Smooth muscle cell (in vitro differentiated cells): ENCODE measurements at regions not wholly inside any gene's neighbourhood (a gene's known extent, or its start where the extent isn't known, plus 50 kb on each side); places are given as distances from the start of the nearest gene placed in this dataset.

Source experiments
- DNase-seq: peaks from one replicate; lab custom pipeline; 2025; ENCODE audit not compliant: unreplicated experiment; lab: John Stamatoyannopoulos, UW
- H2AFZ ChIP-seq: fragments of 200-600 bp; sonication (generic); 2 replicates; pipeline ENCODE4 v1.6.0; 2016; ENCODE audit warnings: antibody characterized with exemption, low read depth, mild to moderate bottlenecking
- H3F3A ChIP-seq: fragments of 200-600 bp; sonication (generic); 2 replicates; pipeline ENCODE4 v1.6.0; 2017; ENCODE audit warnings: antibody characterized with exemption, low read depth
- H3K27ac ChIP-seq: fragments of 200-600 bp; sonication (generic); 2 replicates; pipeline ENCODE4 v1.5.1; 2016; ENCODE audit warnings: low read depth, mild to moderate bottlenecking
- H3K27me3 ChIP-seq: fragments of 200-600 bp; sonication (generic); 2 replicates; pipeline ENCODE4 v1.6.1; 2016; ENCODE audit warnings: low read depth, mild to moderate bottlenecking
- H3K36me3 ChIP-seq: fragments of 200-600 bp; sonication (generic); 2 replicates; pipeline ENCODE4 v1.5.1; 2016; ENCODE audit warnings: low read depth
- H3K4me1 ChIP-seq: fragments of 200-600 bp; sonication (generic); 2 replicates; pipeline ENCODE4 v1.5.1; 2016; ENCODE audit warnings: low read depth
- H3K4me2 ChIP-seq: fragments of 200-600 bp; sonication (generic); 2 replicates; pipeline ENCODE4 v1.6.0; 2016; ENCODE audit warnings: mild to moderate bottlenecking
- H3K4me3 ChIP-seq: fragments of 200-600 bp; sonication (generic); 2 replicates; pipeline ENCODE4 v1.5.1; 2016; ENCODE audit warnings: mild to moderate bottlenecking
- H3K79me2 ChIP-seq: fragments of 200-600 bp; sonication (generic); 2 replicates; pipeline ENCODE4 v1.6.0; 2016; ENCODE audit warnings: low read depth, mild to moderate bottlenecking
- H3K9ac ChIP-seq: fragments of 200-600 bp; sonication (generic); 2 replicates; pipeline ENCODE4 v1.6.0; 2016; ENCODE audit warnings: low read depth
- H3K9me3 ChIP-seq: fragments of 200-600 bp; sonication (generic); replicated peaks from 2 replicates; pipeline ENCODE4 v1.5.1; 2016; ENCODE audit warnings: low read depth
- H4K20me1 ChIP-seq: fragments of 200-600 bp; sonication (generic); 2 replicates; pipeline ENCODE4 v1.6.0; 2016; ENCODE audit warnings: low read depth
- WGBS: methylation state at CpG from one replicate; pipeline ENCODE4 v1.1.7; 2016; ENCODE audit warnings: low lambda C conversion rate; 5-methylcytosine and 5-hydroxymethylcytosine counted together
- TF ChIP-seq, protein P1 (sequence below): fragments of 200-600 bp; sonication (generic); IDR thresholded peaks from 2 replicates; pipeline ENCODE4 v1.5.1; 2017; ENCODE audit warnings: borderline replicate concordance, mild to moderate bottlenecking, antibody characterized with exemption; ENCODE audit not compliant: insufficient read depth, poor library complexity, severe bottlenecking

DNA sequence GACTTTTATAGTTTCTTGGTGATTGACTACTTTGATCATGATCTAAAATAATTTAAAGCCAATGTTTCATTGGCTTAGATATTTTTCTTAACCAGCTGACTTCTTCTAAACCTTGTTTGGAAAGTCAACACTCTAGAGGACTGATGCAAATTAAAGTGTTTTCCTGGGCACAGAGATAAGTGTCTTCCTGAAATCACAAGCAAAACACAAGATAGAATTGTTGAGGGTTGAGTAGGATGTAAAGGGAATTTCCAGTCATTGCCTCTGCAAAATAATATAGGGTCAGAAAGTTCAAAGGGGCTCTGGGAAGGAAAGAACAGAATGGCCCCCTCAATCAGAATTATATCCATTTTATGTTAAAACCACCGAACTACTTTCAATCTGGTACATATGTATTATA, 156.3 kb upstream of the LRIG3 start:
- Histone ChIP-seq H3F3A (peaks cover 4% of the 10 kb centered on the region), H3K79me2 (no peaks in the 10 kb centered on the region), H4K20me1 (no peaks in the 10 kb centered on the region), H2AFZ (no peak overlapping the region), H3K36me3 (no peaks in the 10 kb centered on the region), H3K4me3 (no peak overlapping the region), H3K4me2 (no peak overlapping the region), H3K9ac (no peak overlapping the region), H3K27me3 (no peaks in the 10 kb centered on the region), H3K27ac (no peak overlapping the region), H3K9me3 (no peaks in the 10 kb centered on the region), H3K4me1 (no peaks in the 10 kb centered on the region)
- WGBS: 92% methylated on average over 1 of the region's 1 CpG
- TF ChIP-seq, protein P1, sequence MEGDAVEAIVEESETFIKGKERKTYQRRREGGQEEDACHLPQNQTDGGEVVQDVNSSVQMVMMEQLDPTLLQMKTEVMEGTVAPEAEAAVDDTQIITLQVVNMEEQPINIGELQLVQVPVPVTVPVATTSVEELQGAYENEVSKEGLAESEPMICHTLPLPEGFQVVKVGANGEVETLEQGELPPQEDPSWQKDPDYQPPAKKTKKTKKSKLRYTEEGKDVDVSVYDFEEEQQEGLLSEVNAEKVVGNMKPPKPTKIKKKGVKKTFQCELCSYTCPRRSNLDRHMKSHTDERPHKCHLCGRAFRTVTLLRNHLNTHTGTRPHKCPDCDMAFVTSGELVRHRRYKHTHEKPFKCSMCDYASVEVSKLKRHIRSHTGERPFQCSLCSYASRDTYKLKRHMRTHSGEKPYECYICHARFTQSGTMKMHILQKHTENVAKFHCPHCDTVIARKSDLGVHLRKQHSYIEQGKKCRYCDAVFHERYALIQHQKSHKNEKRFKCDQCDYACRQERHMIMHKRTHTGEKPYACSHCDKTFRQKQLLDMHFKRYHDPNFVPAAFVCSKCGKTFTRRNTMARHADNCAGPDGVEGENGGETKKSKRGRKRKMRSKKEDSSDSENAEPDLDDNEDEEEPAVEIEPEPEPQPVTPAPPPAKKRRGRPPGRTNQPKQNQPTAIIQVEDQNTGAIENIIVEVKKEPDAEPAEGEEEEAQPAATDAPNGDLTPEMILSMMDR: no peak
- no peak for DNase-seq

DNA sequence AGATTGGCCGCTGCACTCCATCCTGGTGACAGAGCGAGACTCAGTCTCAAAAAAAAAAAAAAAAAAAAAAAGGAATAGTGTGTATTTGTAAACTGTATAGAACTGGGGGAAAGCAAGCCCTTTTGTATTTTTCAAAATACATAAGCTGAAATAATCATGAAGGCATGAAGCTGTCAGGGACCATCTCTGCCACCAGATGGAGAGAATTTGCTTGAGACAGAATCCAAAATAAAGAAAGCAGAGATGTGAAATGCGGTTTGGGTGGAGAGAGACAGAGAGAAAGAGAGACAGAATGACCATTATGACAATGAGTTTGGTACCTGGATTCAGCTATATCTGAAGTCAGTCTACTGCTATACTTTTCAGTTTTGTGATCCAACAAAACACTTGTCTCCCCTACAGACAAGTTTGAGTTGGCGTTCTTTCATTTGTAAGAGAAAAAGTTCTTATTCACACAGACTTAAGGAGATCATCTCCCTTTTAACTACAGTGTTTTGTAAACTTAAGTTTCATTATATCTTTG, 155.7 kb upstream of the LRIG3 start:
- Histone ChIP-seq H3K4me3 (no peak overlapping the region), H3K4me1 (peaks cover 2% of the 10 kb centered on the region), H3K36me3 (no peaks in the 10 kb centered on the region), H3K27me3 (no peaks in the 10 kb centered on the region), H3K4me2 (no peak overlapping the region), H3K9ac (no peak overlapping the region), H3K27ac (no peak overlapping the region), H3K79me2 (no peaks in the 10 kb centered on the region), H3F3A (peaks cover 4% of the 10 kb centered on the region), H2AFZ (no peak overlapping the region), H3K9me3 (no peaks in the 10 kb centered on the region), H4K20me1 (no peaks in the 10 kb centered on the region)
- WGBS: over 99% methylated on average over 4 of the region's 4 CpGs
- TF ChIP-seq, protein P1: no peak
- DNase-seq: no peak

DNA sequence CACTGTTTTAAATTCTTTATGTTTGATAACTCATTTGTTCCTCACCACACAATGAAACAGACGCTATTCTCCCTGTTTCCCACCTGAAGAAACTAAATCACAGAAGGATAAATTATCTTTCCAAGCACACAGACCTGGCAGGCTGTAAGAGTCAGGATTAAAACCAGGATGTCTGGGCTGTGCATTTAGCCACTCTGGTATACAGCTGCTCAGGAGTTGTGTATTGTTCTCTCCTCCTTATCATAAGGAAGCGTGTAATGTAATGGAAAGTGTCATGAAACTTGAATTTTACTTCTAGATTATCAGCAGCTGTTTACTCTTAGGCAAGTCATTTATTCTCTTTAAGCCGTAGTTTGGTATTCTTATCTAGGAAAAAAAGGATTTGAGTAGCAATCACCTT, 154.8 kb upstream of the LRIG3 start:
- Histone ChIP-seq H3K9ac (no peak overlapping the region), H2AFZ (no peak overlapping the region), H3K27me3 (no peaks in the 10 kb centered on the region), H3K79me2 (no peaks in the 10 kb centered on the region), H3F3A (peaks cover 4% of the 10 kb centered on the region), H3K27ac (no peak overlapping the region), H3K4me1 (peaks cover 11% of the 10 kb centered on the region), H3K9me3 (no peaks in the 10 kb centered on the region), H3K36me3 (no peaks in the 10 kb centered on the region), H3K4me2 (no peak overlapping the region), H4K20me1 (no peaks in the 10 kb centered on the region), H3K4me3 (no peak overlapping the region)
- DNase-seq: no peak
- WGBS: 72% methylated on average over 3 of the region's 3 CpGs
- TF ChIP-seq, protein P1: no peak

DNA sequence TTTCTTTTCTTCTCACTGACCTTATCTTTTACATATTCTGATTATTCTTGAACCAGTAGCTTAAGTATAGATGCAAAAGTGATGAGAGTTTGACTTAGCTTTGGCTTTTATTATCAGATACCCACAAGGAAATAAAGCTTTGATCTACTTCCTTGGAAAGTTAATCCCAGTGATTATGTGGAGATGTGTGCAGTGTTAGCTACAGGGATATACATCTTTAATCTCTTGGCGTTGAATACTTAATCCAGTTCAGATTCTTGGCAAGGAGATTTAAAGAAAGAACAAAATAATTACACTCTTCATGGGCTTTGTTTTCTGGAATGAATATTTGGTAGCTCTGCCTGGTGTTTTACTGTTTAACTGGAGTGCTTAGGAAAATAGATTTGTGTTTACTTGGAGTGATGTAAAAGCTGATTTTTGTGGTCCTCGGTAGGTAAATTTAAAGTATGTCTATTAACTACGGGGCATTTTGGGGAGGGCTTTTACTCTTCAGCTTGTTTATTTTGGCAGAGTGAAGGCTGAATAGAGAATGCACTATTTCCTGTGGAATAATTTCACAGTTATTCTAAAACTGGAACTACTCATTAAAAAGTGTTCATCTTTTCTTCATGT, 150.1 kb upstream of the LRIG3 start:
- no peaks in the 10 kb centered on the region for H3K79me2 ChIP-seq
- no peak overlapping the region for H3K4me3 ChIP-seq
- 31% methylated on average over 3 of the region's 3 CpGs for WGBS
- H3K4me2 ChIP-seq: peak overlapping the region; percentile 65
- H3K9me3 ChIP-seq: no peaks in the 10 kb centered on the region
- H4K20me1 ChIP-seq: no peaks in the 10 kb centered on the region
- no peaks in the 10 kb centered on the region for H3F3A ChIP-seq
- H3K27ac ChIP-seq: peak overlapping the region; percentile 46
- no peak for DNase-seq
- TF ChIP-seq, protein P1: no peak
- H3K36me3 ChIP-seq: no peaks in the 10 kb centered on the region
- no peaks in the 10 kb centered on the region for H3K27me3 ChIP-seq
- no peak overlapping the region for H3K9ac ChIP-seq
- H2AFZ ChIP-seq: peak overlapping the region; percentile 32
- H3K4me1 ChIP-seq: peaks cover 25% of the 10 kb centered on the region
